Glutamatergic neuron (in vitro differentiated cells): ENCODE measurements at regions not wholly inside any gene's neighbourhood (a gene's known extent, or its start where the extent isn't known, plus 50 kb on each side); places are given as distances from the start of the nearest gene placed in this dataset.

Source experiments
- DNase-seq: peaks from one replicate; pipeline ENCODE4 v3.0.0; 2022
- H3K27ac Mint-ChIP-seq: one replicate; pipeline ENCODE4 v1.8.0; 2020; ENCODE audit warnings: mild to moderate bottlenecking, mixed read lengths, inconsistent platforms; ENCODE audit not compliant: unreplicated experiment
- H3K27me3 Mint-ChIP-seq: one replicate; pipeline ENCODE4 v1.8.0; 2020; ENCODE audit warnings: mild to moderate bottlenecking, moderate library complexity, mixed read lengths, inconsistent platforms; ENCODE audit not compliant: unreplicated experiment
- H3K36me3 Mint-ChIP-seq: one replicate; pipeline ENCODE4 v1.8.0; 2020; ENCODE audit warnings: mild to moderate bottlenecking, mixed read lengths, inconsistent platforms; ENCODE audit not compliant: unreplicated experiment
- H3K4me1 Mint-ChIP-seq: one replicate; pipeline ENCODE4 v1.8.0; 2020; ENCODE audit warnings: mild to moderate bottlenecking, low read depth, mixed read lengths, inconsistent platforms; ENCODE audit not compliant: unreplicated experiment
- H3K4me3 Mint-ChIP-seq: one replicate; pipeline ENCODE4 v1.8.0; 2020; ENCODE audit warnings: mild to moderate bottlenecking, mixed read lengths, inconsistent platforms; ENCODE audit not compliant: unreplicated experiment
- H3K9me3 Mint-ChIP-seq: one replicate; pipeline ENCODE4 v1.8.0; 2020; ENCODE audit warnings: mild to moderate bottlenecking, moderate library complexity, mixed read lengths, inconsistent platforms; ENCODE audit not compliant: unreplicated experiment
- CTCF ChIP-seq: fragments of 200-600 bp; sonication (generic); IDR thresholded peaks from one replicate; pipeline ENCODE4 v1.5.0; 2021; ENCODE audit not compliant: partially characterized antibody, unreplicated experiment

GRCh38 chr10:4467481-4467880 lies 358.5 kb upstream of the AKR1E2 start:
- no peak for TF ChIP-seq CTCF
- no peaks in the 10 kb centered on the region for H3K27me3 Mint-ChIP-seq
- H3K9me3 Mint-ChIP-seq = no peaks in the 10 kb centered on the region
- no peak for DNase-seq
- no peaks in the 10 kb centered on the region for H3K36me3 Mint-ChIP-seq
- no peaks in the 10 kb centered on the region for H3K4me1 Mint-ChIP-seq
- H3K4me3 Mint-ChIP-seq = no peak overlapping the region
- no peak overlapping the region for H3K27ac Mint-ChIP-seq

- Mint-ChIP-seq H3K27me3 (no peaks in the 10 kb centered on the region), H3K27ac (no peak overlapping the region), H3K36me3 (no peaks in the 10 kb centered on the region), H3K9me3 (no peaks in the 10 kb centered on the region), H3K4me3 (no peak overlapping the region), H3K4me1 (no peaks in the 10 kb centered on the region)
- TF ChIP-seq CTCF = no peak
- DNase-seq = no peak
These were observed 365.7 kb upstream of the AKR1E2 start for GRCh38 chr10:4460267-4460666.

- Mint-ChIP-seq H3K27ac (no peak overlapping the region), H3K27me3 (no peaks in the 10 kb centered on the region), H3K4me1 (no peaks in the 10 kb centered on the region), H3K4me3 (no peak overlapping the region), H3K36me3 (no peaks in the 10 kb centered on the region), H3K9me3 (no peaks in the 10 kb centered on the region)
- DNase-seq = no peak
- TF ChIP-seq CTCF = no peak
These were observed 366.5 kb upstream of the AKR1E2 start for GRCh38 chr10:4459531-4459930.

- H3K27me3 Mint-ChIP-seq = no peaks in the 10 kb centered on the region
- TF ChIP-seq CTCF = no peak
- H3K36me3 Mint-ChIP-seq = no peaks in the 10 kb centered on the region
- H3K9me3 Mint-ChIP-seq = no peaks in the 10 kb centered on the region
- H3K4me1 Mint-ChIP-seq = no peaks in the 10 kb centered on the region
- no peak overlapping the region for H3K4me3 Mint-ChIP-seq
- no peak overlapping the region for H3K27ac Mint-ChIP-seq
- DNase-seq = no peak
These were observed 368.4 kb upstream of the AKR1E2 start for GRCh38 chr10:4457597-4457996.

GRCh38 chr10:4456776-4457175 lies 369.2 kb upstream of the AKR1E2 start:
- Mint-ChIP-seq H3K27ac (no peak overlapping the region), H3K36me3 (no peaks in the 10 kb centered on the region), H3K9me3 (no peaks in the 10 kb centered on the region), H3K4me1 (peaks cover 3% of the 10 kb centered on the region), H3K4me3 (no peak overlapping the region), H3K27me3 (no peaks in the 10 kb centered on the region)
- DNase-seq = no peak
- no peak for TF ChIP-seq CTCF
